ENCODE measurements at regions not wholly inside any gene's neighbourhood (a gene's known extent, or its start where the extent isn't known, plus 50 kb on each side); places are given as distances from the start of the nearest gene placed in this dataset.

GRCh38 chr2:57528499-57528898 lies 518.1 kb upstream of the VRK2 start:
- Histone ChIP-seq H3K27me3 (ENCODE audit: control insufficient read depth, insufficient read depth, low read length) (no peaks in the 10 kb centered on the region), H3K4me1 (ENCODE audit: control insufficient read depth in 2 of 3, insufficient read depth in 2 of 3, low read depth in 1 of 3, low read length in 3 of 3) (no peaks in the 10 kb centered on the region), H3K27ac (ENCODE audit: low read depth in 2 of 2, low read length in 2 of 2) (no peak overlapping the region), H3K9me3 (ENCODE audit: control insufficient read depth in 2 of 3, insufficient read depth in 1 of 3, low read length in 3 of 3) (no peaks in the 10 kb centered on the region), H3K9ac (ENCODE audit: low read length in 3 of 3) (no peak overlapping the region), H3K4me3 (ENCODE audit: low read length in 3 of 3) (no peak overlapping the region), H3K36me3 (ENCODE audit: control insufficient read depth in 2 of 3, insufficient read depth in 3 of 3, low read length in 3 of 3) (no peaks in the 10 kb centered on the region)
- DNase-seq (no peak), FAIRE-seq (no peak)
- intact Hi-C loops (cut with DNase I) = no loop called here
- TF ChIP-seq CTCF (IDR thresholded peaks at IDR 0.05; ENCODE audit: borderline replicate concordance, extremely low read depth, insufficient read depth) = no peak

GRCh38 chr2:57534358-57534757 lies 512.2 kb upstream of the VRK2 start:
- DNase-seq = no peak
- H3K36me3 ChIP-seq (ENCODE audit: control insufficient read depth in 2 of 3, insufficient read depth in 3 of 3, low read length in 3 of 3) = no peaks in the 10 kb centered on the region
- no peak for TF ChIP-seq CTCF (IDR thresholded peaks at IDR 0.05; ENCODE audit: borderline replicate concordance, extremely low read depth, insufficient read depth)
- intact Hi-C loops (cut with DNase I) = no loop called here
- FAIRE-seq = no peak
- H3K9ac ChIP-seq (ENCODE audit: low read length in 3 of 3) = no peak overlapping the region
- H3K9me3 ChIP-seq (ENCODE audit: control insufficient read depth in 2 of 3, insufficient read depth in 1 of 3, low read length in 3 of 3) = no peaks in the 10 kb centered on the region
- no peaks in the 10 kb centered on the region for H3K4me1 ChIP-seq (ENCODE audit: control insufficient read depth in 2 of 3, insufficient read depth in 2 of 3, low read depth in 1 of 3, low read length in 3 of 3)
- no peaks in the 10 kb centered on the region for H3K27me3 ChIP-seq (ENCODE audit: control insufficient read depth, insufficient read depth, low read length)
- H3K4me3 ChIP-seq (ENCODE audit: low read length in 3 of 3) = no peak overlapping the region
- H3K27ac ChIP-seq (ENCODE audit: low read depth in 2 of 2, low read length in 2 of 2) = no peak overlapping the region

- no peaks in the 10 kb centered on the region for H3K36me3 ChIP-seq (ENCODE audit: control insufficient read depth in 2 of 3, insufficient read depth in 3 of 3, low read length in 3 of 3)
- H3K4me3 ChIP-seq (ENCODE audit: low read length in 3 of 3) = no peak overlapping the region
- intact Hi-C loops (cut with DNase I) = no loop called here
- FAIRE-seq = no peak
- DNase-seq = no peak
- TF ChIP-seq CTCF (IDR thresholded peaks at IDR 0.05; ENCODE audit: borderline replicate concordance, extremely low read depth, insufficient read depth) = no peak
- no peaks in the 10 kb centered on the region for H3K9me3 ChIP-seq (ENCODE audit: control insufficient read depth in 2 of 3, insufficient read depth in 1 of 3, low read length in 3 of 3)
- H3K27ac ChIP-seq (ENCODE audit: low read depth in 2 of 2, low read length in 2 of 2) = no peak overlapping the region
- H3K27me3 ChIP-seq (ENCODE audit: control insufficient read depth, insufficient read depth, low read length) = no peaks in the 10 kb centered on the region
- H3K9ac ChIP-seq (ENCODE audit: low read length in 3 of 3) = no peak overlapping the region
- H3K4me1 ChIP-seq (ENCODE audit: control insufficient read depth in 2 of 3, insufficient read depth in 2 of 3, low read depth in 1 of 3, low read length in 3 of 3) = no peaks in the 10 kb centered on the region
These were observed 509.9 kb upstream of the VRK2 start for GRCh38 chr2:57536535-57537231.

- Histone ChIP-seq H3K9me3 (ENCODE audit: control insufficient read depth in 2 of 3, insufficient read depth in 1 of 3, low read length in 3 of 3) (no peaks in the 10 kb centered on the region), H3K4me3 (ENCODE audit: low read length in 3 of 3) (no peak overlapping the region), H3K9ac (ENCODE audit: low read length in 3 of 3) (no peak overlapping the region), H3K27me3 (ENCODE audit: control insufficient read depth, insufficient read depth, low read length) (no peaks in the 10 kb centered on the region), H3K36me3 (ENCODE audit: control insufficient read depth in 2 of 3, insufficient read depth in 3 of 3, low read length in 3 of 3) (no peaks in the 10 kb centered on the region), H3K4me1 (ENCODE audit: control insufficient read depth in 2 of 3, insufficient read depth in 2 of 3, low read depth in 1 of 3, low read length in 3 of 3) (no peaks in the 10 kb centered on the region), H3K27ac (ENCODE audit: low read depth in 2 of 2, low read length in 2 of 2) (no peak overlapping the region)
- intact Hi-C loops (cut with DNase I) = no loop called here
- DNase-seq (no peak), FAIRE-seq (no peak)
- TF ChIP-seq CTCF (IDR thresholded peaks at IDR 0.05; ENCODE audit: borderline replicate concordance, extremely low read depth, insufficient read depth) = no peak
These were observed 506.8 kb upstream of the VRK2 start for GRCh38 chr2:57539761-57540160.

Data from kidney (tissue), 13 donors.